Omental fat pad (tissue), 3 donors: ENCODE measurements at regions not wholly inside any gene's neighbourhood (a gene's known extent, or its start where the extent isn't known, plus 50 kb on each side); places are given as distances from the start of the nearest gene placed in this dataset.

ENCODE experiments used
- ATAC-seq: fragments of 150-250 bp; one replicate; pipeline ENCODE4 v1.9.1; 2016; ENCODE audit warnings: mild to moderate bottlenecking, moderate library complexity; ENCODE audit not compliant: low FRiP score
- DNase-seq: peaks from one replicate; pipeline ENCODE4 v3.0.0-alpha.2; 2019; ENCODE audit warnings: low spot score
- CTCF ChIP-seq, 3 donors: fragments of 450-650 bp; IDR thresholded peaks; one replicate each; pipeline ENCODE4 v1.5.1; 2016 to 2017; ENCODE audit warnings: antibody characterized with exemption in 3 of 3, mild to moderate bottlenecking in 3 of 3, moderate library complexity in 2 of 3

DNA sequence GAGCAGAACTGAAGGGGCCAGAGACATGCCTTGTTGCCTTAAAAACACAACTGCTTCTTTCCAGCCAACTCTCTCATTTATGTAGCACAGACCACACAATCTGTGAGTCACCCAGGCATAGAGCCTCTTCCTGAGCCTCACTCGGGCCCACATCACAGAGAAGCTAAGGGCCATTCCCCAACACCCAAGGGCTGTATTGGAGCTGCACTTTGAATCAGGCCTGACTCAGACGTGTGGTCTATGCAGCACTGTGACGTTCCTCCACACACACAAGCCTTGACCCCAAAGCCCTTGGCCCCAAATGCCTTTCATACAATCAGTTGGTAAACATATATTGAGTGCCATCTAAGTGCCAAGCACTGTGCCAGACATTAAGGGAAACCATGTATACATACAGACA is 308.9 kb upstream of the DYNLRB2 start:
- DNase-seq: no peak
- TF ChIP-seq CTCF (IDR thresholded peaks at IDR 0.05): no peak
- ATAC-seq: no peak

- no peak for ATAC-seq
- DNase-seq: no peak
- no peak for TF ChIP-seq CTCF (IDR thresholded peaks at IDR 0.05)
Observed at GRCh38 chr16:80231121-80231520, 309.7 kb upstream of the DYNLRB2 start.

DNA sequence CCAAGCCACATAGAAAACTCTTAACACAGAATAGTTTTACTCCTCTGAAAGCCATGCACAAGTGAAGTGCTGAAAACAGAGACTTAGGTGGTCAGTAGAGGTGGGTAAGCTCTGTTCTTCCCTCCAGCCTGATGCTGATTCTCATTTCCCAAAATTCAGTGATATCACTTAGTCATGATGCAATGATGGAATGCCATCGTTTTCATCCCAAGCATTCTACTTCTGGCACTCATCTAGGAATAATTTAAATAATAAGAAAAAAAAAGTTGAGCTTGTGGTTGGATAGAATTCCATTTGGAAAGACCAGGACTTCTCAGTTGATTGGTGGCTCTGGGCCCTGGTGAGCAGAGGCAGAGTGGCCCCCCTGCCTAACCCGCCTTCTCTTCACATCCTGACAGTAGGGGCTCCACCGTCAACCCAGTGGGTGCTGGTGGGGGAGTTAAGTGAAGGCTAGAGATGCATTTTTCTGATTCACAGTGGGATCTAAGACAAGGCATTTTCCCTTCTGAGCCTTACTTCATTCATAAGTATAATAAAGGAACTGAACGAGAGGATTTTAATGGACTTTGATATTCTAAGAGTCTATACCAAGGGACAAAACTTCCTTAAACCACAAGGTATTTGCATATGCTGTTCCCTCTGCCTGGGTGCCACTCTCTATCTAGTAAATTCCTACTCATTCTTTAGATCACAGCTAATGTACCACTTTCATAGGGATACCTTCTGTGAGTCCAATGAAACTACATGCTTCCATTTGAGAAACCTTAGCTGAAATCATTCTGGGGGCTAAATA is 310.3 kb upstream of the DYNLRB2 start:
- no peak for TF ChIP-seq CTCF (IDR thresholded peaks at IDR 0.05)
- ATAC-seq: no peak
- DNase-seq: no peak

GRCh38 chr16:80226499-80226898 is 314.3 kb upstream of the DYNLRB2 start:
- no peak for TF ChIP-seq CTCF (IDR thresholded peaks at IDR 0.05)
- ATAC-seq (no peak), DNase-seq (no peak)

DNA sequence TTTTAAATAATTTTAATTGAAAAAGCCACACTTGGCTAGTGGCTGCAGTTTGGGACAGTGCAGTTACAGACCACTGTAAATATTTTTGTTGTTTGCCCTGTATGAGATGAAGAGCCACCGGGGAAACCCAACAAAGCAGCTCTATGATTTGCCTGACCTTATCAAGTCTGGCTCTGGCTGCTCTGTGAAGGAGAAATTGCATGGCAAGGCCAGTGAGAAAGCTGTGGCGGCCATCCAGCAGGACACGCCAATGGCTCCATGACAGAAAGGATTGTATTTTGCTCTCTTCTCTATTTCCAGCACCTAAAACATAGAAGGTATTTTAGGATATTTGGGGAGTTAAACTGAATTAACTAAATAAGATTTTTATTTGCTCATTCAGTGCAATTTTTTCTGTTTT is 330.0 kb upstream of the DYNLRB2 start:
- no peak for TF ChIP-seq CTCF (IDR thresholded peaks at IDR 0.05)
- DNase-seq (no peak), ATAC-seq (no peak)

- no peak for ATAC-seq
- no peak for TF ChIP-seq CTCF (IDR thresholded peaks at IDR 0.05)
- no peak for DNase-seq
Observed at GRCh38 chr16:80208743-80209142, 332.1 kb upstream of the DYNLRB2 start.

- DNase-seq: no peak
- no peak for TF ChIP-seq CTCF (IDR thresholded peaks at IDR 0.05)
- ATAC-seq: no peak
Observed at GRCh38 chr16:80208015-80208414, 332.8 kb upstream of the DYNLRB2 start.
